ENCODE measurements at regions not wholly inside any gene's neighbourhood (a gene's known extent, or its start where the extent isn't known, plus 50 kb on each side); places are given as distances from the start of the nearest gene placed in this dataset.

DNA sequence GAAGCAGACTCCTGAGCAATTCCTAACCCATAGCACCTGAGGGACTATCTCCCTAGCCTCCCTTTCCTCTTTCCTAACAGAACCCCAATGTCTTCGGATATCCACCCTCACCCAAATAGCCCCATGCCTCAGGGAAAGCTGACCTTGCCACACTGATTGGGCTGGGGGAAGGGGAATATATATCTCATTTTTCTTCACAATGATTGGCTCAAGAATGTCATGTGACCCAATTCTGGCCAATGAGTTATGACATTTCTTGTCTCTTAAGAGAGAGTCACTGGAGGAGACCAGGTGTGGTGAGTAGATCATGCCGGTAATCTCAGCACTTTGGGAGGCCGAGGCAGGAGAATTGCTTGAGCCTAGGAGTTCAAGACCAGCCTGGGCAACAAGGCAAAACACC lies 71.9 kb upstream of the NLK start:
- DNase-seq: no peak
- TF ChIP-seq, protein P1, sequence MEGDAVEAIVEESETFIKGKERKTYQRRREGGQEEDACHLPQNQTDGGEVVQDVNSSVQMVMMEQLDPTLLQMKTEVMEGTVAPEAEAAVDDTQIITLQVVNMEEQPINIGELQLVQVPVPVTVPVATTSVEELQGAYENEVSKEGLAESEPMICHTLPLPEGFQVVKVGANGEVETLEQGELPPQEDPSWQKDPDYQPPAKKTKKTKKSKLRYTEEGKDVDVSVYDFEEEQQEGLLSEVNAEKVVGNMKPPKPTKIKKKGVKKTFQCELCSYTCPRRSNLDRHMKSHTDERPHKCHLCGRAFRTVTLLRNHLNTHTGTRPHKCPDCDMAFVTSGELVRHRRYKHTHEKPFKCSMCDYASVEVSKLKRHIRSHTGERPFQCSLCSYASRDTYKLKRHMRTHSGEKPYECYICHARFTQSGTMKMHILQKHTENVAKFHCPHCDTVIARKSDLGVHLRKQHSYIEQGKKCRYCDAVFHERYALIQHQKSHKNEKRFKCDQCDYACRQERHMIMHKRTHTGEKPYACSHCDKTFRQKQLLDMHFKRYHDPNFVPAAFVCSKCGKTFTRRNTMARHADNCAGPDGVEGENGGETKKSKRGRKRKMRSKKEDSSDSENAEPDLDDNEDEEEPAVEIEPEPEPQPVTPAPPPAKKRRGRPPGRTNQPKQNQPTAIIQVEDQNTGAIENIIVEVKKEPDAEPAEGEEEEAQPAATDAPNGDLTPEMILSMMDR (IDR thresholded peaks at IDR 0.05; ENCODE audit: low read depth, low read length): no peak

DNA sequence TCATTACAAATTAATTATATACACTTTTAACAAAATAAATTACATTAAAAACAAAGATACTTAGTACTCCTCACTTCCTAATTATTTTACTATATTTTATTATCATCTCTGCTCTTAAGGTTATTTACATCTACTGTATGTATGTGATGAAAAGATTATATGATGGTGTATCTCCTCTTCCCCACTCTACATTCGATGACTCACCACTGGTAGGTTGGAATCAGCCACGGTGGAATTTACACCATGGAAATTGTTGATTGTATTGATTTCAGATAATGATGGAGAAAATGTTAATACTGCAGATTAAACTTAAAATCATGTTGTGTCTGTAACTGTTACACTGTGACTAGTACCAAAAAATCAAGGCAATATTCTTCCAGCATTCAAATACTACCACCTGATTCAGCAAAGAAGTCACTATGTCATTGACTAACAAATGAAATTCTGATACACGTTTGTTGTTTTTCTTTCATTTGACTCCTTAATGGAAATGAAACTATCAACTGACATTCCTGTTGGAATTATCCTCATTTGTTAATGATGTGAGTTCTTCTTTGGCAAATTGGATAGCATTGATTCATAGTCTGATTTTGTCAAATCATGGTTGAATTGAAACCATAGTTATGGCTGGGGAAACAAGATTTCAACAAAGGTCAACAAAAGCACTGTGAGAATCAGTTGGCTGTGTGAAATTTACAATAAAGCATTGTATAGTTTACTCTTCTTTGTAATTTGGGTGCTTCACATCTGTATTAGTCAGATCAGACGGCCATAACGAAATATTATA lies 69.0 kb upstream of the NLK start:
- no peaks in the 10 kb centered on the region for H3K36me3 ChIP-seq
- no peaks in the 10 kb centered on the region for H3K9me3 ChIP-seq (ENCODE audit: severe bottlenecking)
- no peak overlapping the region for H3K4me3 ChIP-seq (ENCODE audit: low read depth, low read length)
- DNase-seq: no peak
- TF ChIP-seq, protein P1 (IDR thresholded peaks at IDR 0.05; ENCODE audit: low read depth, low read length): no peak
- no peaks in the 10 kb centered on the region for H3K27me3 ChIP-seq (ENCODE audit: insufficient read depth, low read depth, severe bottlenecking)
- peak overlapping the region; percentile 9 for H3K27ac ChIP-seq

More for the DNA sequence above, 71.9 kb upstream of the NLK start:
- H3K27ac ChIP-seq: no peak overlapping the region
- no peaks in the 10 kb centered on the region for H3K9me3 ChIP-seq (ENCODE audit: severe bottlenecking)
- no peaks in the 10 kb centered on the region for H3K36me3 ChIP-seq
- H3K27me3 ChIP-seq (ENCODE audit: insufficient read depth, low read depth, severe bottlenecking): no peaks in the 10 kb centered on the region
- no peak overlapping the region for H3K4me3 ChIP-seq (ENCODE audit: low read depth, low read length)

DNA sequence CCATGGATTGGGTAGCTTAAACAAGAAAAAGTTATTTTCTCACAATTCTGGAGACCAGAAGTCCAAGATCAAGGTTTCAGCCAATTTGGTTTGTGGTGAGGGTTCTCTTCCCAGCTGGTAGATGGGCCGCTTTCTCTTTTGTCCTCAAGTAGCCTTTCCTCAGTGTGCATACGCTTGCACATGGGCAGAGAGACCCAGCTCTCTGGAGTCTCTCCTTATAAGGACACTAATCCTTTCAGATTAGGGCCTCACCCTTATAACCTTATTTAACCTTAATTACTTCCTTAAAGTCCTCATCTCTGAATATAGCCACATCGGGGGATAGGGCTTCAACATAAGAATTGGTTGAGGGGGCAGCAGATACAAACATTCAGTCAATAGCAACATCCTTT lies 68.4 kb upstream of the NLK start:
- no peaks in the 10 kb centered on the region for H3K9me3 ChIP-seq (ENCODE audit: severe bottlenecking)
- peak overlapping the region; percentile 55 for H3K27ac ChIP-seq
- DNase-seq: peak; percentile 49
- no peaks in the 10 kb centered on the region for H3K36me3 ChIP-seq
- H3K27me3 ChIP-seq (ENCODE audit: insufficient read depth, low read depth, severe bottlenecking): no peaks in the 10 kb centered on the region
- TF ChIP-seq, protein P1 (IDR thresholded peaks at IDR 0.05; ENCODE audit: low read depth, low read length): no peak
- no peak overlapping the region for H3K4me3 ChIP-seq (ENCODE audit: low read depth, low read length)

DNA sequence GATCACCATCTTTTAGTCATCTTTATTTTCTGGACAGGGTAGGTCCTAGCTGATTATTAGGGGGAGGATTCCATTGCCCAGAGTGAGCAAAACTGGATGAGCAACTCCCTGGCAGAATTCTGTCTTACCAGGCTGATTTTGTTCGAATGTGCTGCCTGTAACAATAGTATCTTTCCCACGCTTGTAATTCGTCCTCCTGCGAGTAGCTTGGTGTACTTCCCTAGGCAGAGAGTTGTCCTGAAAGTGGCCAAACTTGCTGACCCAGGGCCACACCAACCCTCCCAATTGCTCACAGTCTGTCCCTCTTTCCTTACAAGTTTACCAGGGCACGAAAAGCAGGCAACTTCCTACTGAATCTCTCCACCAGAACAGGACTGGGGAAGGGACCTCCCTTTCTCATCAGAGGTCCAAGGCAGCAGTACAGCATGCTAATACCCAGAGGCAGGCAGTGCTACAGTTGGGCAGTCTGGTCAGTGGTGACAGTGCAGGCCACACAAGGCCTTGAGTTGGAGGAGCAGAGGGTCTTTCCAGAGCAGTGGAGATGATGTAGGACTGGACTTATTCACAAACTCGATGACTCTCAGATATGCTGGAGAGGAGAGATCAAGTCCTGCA lies 67.8 kb upstream of the NLK start:
- no peaks in the 10 kb centered on the region for H3K36me3 ChIP-seq
- peak overlapping the region; percentile 55 for H3K27ac ChIP-seq
- H3K9me3 ChIP-seq (ENCODE audit: severe bottlenecking): no peaks in the 10 kb centered on the region
- DNase-seq: no peak
- TF ChIP-seq, protein P1 (IDR thresholded peaks at IDR 0.05; ENCODE audit: low read depth, low read length): no peak
- no peaks in the 10 kb centered on the region for H3K27me3 ChIP-seq (ENCODE audit: insufficient read depth, low read depth, severe bottlenecking)
- H3K4me3 ChIP-seq (ENCODE audit: low read depth, low read length): no peak overlapping the region

DNA sequence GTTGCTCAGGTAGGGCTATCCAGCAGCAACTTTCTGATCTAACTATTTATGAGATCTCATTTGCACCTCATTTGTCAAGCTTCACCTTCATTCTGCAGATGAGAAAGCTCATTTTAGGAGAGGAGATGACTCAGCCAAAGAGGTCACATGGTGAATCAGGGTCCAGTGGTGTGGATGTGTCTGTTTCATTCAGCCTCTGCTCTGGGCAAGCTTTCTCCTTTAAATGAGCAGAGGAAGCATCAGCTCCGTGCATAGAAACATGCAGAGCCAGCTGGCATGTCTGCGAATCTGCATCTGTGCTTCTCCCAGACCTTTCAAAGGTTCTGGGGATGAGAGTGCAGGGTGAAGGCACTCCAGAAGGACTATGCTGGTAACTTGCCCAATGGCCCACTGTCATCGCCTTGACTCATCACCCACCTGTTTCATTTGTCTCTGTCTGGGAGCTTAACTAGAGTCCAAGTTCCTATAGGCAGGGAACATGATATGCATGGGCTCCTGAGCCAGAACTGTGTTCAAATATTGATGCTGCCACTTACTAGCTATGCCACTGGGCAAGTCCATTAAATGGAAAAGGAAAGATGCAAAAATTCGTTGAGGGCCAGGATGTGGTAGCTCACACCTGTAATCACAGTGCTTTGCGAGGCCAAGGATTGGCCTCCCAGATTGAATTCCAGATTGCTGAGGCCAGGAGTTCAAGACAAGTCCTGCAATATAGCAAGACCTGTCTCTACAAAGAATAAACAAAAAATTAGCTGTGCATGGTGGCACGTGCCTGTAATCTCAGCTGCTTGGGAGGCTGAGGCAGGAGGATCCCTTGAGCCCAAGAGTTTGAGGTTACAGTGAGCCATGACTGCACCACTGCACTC lies 67.1 kb upstream of the NLK start:
- Histone ChIP-seq H3K9me3 (ENCODE audit: severe bottlenecking) (no peaks in the 10 kb centered on the region), H3K27me3 (ENCODE audit: insufficient read depth, low read depth, severe bottlenecking) (no peaks in the 10 kb centered on the region), H3K27ac (peak overlapping the region; percentile 55), H3K36me3 (no peaks in the 10 kb centered on the region), H3K4me3 (ENCODE audit: low read depth, low read length) (no peak overlapping the region)
- DNase-seq: no peak
- TF ChIP-seq, protein P1 (IDR thresholded peaks at IDR 0.05; ENCODE audit: low read depth, low read length): no peak

Data from WERI-Rb-1 (cell line).